RWPE2 (cell line): ENCODE measurements at regions not wholly inside any gene's neighbourhood (a gene's known extent, or its start where the extent isn't known, plus 50 kb on each side); places are given as distances from the start of the nearest gene placed in this dataset.

Experiments
- ATAC-seq: fragments of 200-7000 bp; cut with Tn5 transposase; 3 replicates; pipeline ENCODE4 v1.9.1; 2021; ENCODE audit warnings: low read depth
- DNase-seq: peaks from one replicate; pipeline ENCODE4 v3.0.0-alpha.2; 2020; ENCODE audit warnings: low spot score
- H3K27ac ChIP-seq: fragments of 450-650 bp; 2 replicates; pipeline ENCODE4 v1.5.1; 2017; ENCODE audit warnings: mild to moderate bottlenecking; ENCODE audit not compliant: poor library complexity, severe bottlenecking
- H3K27me3 ChIP-seq: fragments of 250-450 bp; sonication (Bioruptor Pico); 2 replicates; pipeline ENCODE4 v1.5.1; 2021; ENCODE audit warnings: mild to moderate bottlenecking, moderate library complexity; ENCODE audit not compliant: insufficient read depth, poor library complexity, severe bottlenecking
- H3K36me3 ChIP-seq: fragments of 250-450 bp; sonication (Bioruptor Pico); 2 replicates; pipeline ENCODE4 v1.5.1; 2020; ENCODE audit warnings: low read depth, mild to moderate bottlenecking, moderate library complexity
- H3K4me1 ChIP-seq: fragments of 250-450 bp; sonication (Bioruptor Pico); 2 replicates; pipeline ENCODE4 v1.5.1; 2021; ENCODE audit warnings: mild to moderate bottlenecking, moderate library complexity; ENCODE audit not compliant: insufficient read depth, poor library complexity, severe bottlenecking
- H3K4me3 ChIP-seq: fragments of 250-450 bp; sonication (Bioruptor Pico); 2 replicates; pipeline ENCODE4 v1.5.1; 2021; ENCODE audit warnings: mild to moderate bottlenecking, moderate library complexity; ENCODE audit not compliant: severe bottlenecking
- H3K9me3 ChIP-seq: fragments of 250-450 bp; sonication (Bioruptor Pico); 2 replicates; pipeline ENCODE4 v1.5.1; 2021; ENCODE audit warnings: mild to moderate bottlenecking, moderate library complexity; ENCODE audit not compliant: severe bottlenecking
- CTCF ChIP-seq: fragments of 450-650 bp; IDR thresholded peaks from one replicate; pipeline ENCODE4 v1.5.1; 2017; ENCODE audit warnings: mild to moderate bottlenecking, moderate library complexity; ENCODE audit not compliant: poor library complexity, severe bottlenecking

GRCh38 chr2:15724235-15724634 is 132.6 kb downstream of the DDX1 start:
- Histone ChIP-seq H3K4me3 (no peak overlapping the region), H3K4me1 (no peaks in the 10 kb centered on the region), H3K27me3 (no peaks in the 10 kb centered on the region), H3K9me3 (no peaks in the 10 kb centered on the region), H3K27ac (no peak overlapping the region), H3K36me3 (no peaks in the 10 kb centered on the region)
- ATAC-seq = no peak
- TF ChIP-seq CTCF = no peak
- DNase-seq = no peak

- H3K27ac ChIP-seq = no peak overlapping the region
- no peaks in the 10 kb centered on the region for H3K9me3 ChIP-seq
- peaks cover 4% of the 10 kb centered on the region for H3K27me3 ChIP-seq
- no peak for ATAC-seq
- no peak overlapping the region for H3K4me3 ChIP-seq
- H3K4me1 ChIP-seq = peaks cover 3% of the 10 kb centered on the region
- no peaks in the 10 kb centered on the region for H3K36me3 ChIP-seq
- no peak for DNase-seq
- TF ChIP-seq CTCF = no peak
Observed at GRCh38 chr2:15725101-15725781, 133.6 kb downstream of the DDX1 start.

- DNase-seq = no peak
- Histone ChIP-seq H3K4me3 (no peak overlapping the region), H3K27me3 (peaks cover 4% of the 10 kb centered on the region), H3K4me1 (peaks cover 6% of the 10 kb centered on the region), H3K36me3 (no peaks in the 10 kb centered on the region), H3K27ac (no peak overlapping the region), H3K9me3 (no peaks in the 10 kb centered on the region)
- TF ChIP-seq CTCF = no peak
- ATAC-seq = no peak
Observed at GRCh38 chr2:15725782-15726112, 134.1 kb downstream of the DDX1 start.

GRCh38 chr2:15726321-15727057 is 134.8 kb downstream of the DDX1 start:
- peaks cover 8% of the 10 kb centered on the region for H3K27me3 ChIP-seq
- ATAC-seq = no peak
- no peak overlapping the region for H3K4me3 ChIP-seq
- no peaks in the 10 kb centered on the region for H3K9me3 ChIP-seq
- no peak overlapping the region for H3K27ac ChIP-seq
- TF ChIP-seq CTCF = no peak
- no peaks in the 10 kb centered on the region for H3K36me3 ChIP-seq
- no peak for DNase-seq
- H3K4me1 ChIP-seq = peaks cover 9% of the 10 kb centered on the region
